ENCODE measurements at regions not wholly inside any gene's neighbourhood (a gene's known extent, or its start where the extent isn't known, plus 50 kb on each side); places are given as distances from the start of the nearest gene placed in this dataset.
"Not testable (repeated sequence)": the region's sequence is repeated elsewhere in the genome, so short reads cannot be mapped to it uniquely, and the experiment has no call there.

GRCh38 chr5:17115855-17116254 is 101.6 kb upstream of the BASP1 start:
- H3K36me3 ChIP-seq (ENCODE audit: control insufficient read depth in 1 of 2, insufficient read depth in 2 of 2, low read length in 1 of 2) = no peaks in the 10 kb centered on the region
- peaks cover 0 to 2% of the 10 kb centered on the region in 2 donors for H3K4me1 ChIP-seq (ENCODE audit: control insufficient read depth in 1 of 2, insufficient read depth in 2 of 2, low read length in 2 of 2)
- intact Hi-C loops (cut with DNase I) = no loop called here
- WGBS, 2 donors = 56 to 82% methylated on average over 3 of the region's 3 CpGs
- H3K27ac ChIP-seq (ENCODE audit: low read depth in 1 of 2, low read length in 2 of 2) = no peak overlapping the region
- no peak overlapping the region for H3K4me3 ChIP-seq (ENCODE audit: low read length in 2 of 2)
- no peaks in the 10 kb centered on the region for H3K27me3 ChIP-seq (ENCODE audit: control insufficient read depth in 1 of 2, insufficient read depth in 2 of 2, low read length in 1 of 2)
- ATAC-seq (ENCODE audit: low FRiP score) = no peak
- no peaks in the 10 kb centered on the region for H3K9me3 ChIP-seq (ENCODE audit: control insufficient read depth, low read length)
- DNase-seq = no peak

DNA sequence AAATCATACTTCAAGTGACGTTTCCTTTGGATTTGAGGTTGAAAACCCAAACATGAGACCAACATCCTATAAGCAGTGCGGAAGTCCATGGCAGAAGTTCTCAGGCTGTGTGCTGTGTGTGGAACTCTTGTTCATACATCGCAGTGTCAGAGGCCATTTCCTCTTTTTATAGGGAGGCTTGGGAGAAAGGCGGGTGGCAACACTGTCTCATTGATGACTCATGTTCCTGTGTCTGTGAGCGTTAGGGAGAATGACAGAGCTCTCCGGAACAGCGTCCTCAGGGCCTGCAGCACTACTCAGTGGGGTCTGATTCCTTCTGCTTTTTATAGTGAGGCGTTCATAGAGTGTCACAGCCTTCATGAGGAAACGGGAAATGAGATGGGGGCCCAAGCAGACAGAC is 98.8 kb upstream of the BASP1 start:
- H3K4me1 ChIP-seq (ENCODE audit: control insufficient read depth in 1 of 2, insufficient read depth in 2 of 2, low read length in 2 of 2) = peaks cover 0 to 2% of the 10 kb centered on the region in 2 donors
- WGBS, 2 donors = 68 to 71% methylated on average over 9 of the region's 9 CpGs
- H3K9me3 ChIP-seq (ENCODE audit: control insufficient read depth, low read length) = no peaks in the 10 kb centered on the region
- H3K4me3 ChIP-seq (ENCODE audit: low read length in 2 of 2) = no peak overlapping the region
- DNase-seq (peak in 1 of 2 donors; percentile 85), ATAC-seq (ENCODE audit: low FRiP score) (peak; percentile 75)
- H3K27me3 ChIP-seq (ENCODE audit: control insufficient read depth in 1 of 2, insufficient read depth in 2 of 2, low read length in 1 of 2) = no peaks in the 10 kb centered on the region
- H3K36me3 ChIP-seq (ENCODE audit: control insufficient read depth in 1 of 2, insufficient read depth in 2 of 2, low read length in 1 of 2) = no peaks in the 10 kb centered on the region
- intact Hi-C loops (cut with DNase I) = no loop called here
- no peak overlapping the region for H3K27ac ChIP-seq (ENCODE audit: low read depth in 1 of 2, low read length in 2 of 2)

- no peaks in the 10 kb centered on the region for H3K9me3 ChIP-seq (ENCODE audit: control insufficient read depth, low read length)
- 39 to 40% methylated on average over 3 of the region's 3 CpGs for WGBS, 2 donors
These were observed 97.2 kb upstream of the BASP1 start for GRCh38 chr5:17120209-17120608.

DNA sequence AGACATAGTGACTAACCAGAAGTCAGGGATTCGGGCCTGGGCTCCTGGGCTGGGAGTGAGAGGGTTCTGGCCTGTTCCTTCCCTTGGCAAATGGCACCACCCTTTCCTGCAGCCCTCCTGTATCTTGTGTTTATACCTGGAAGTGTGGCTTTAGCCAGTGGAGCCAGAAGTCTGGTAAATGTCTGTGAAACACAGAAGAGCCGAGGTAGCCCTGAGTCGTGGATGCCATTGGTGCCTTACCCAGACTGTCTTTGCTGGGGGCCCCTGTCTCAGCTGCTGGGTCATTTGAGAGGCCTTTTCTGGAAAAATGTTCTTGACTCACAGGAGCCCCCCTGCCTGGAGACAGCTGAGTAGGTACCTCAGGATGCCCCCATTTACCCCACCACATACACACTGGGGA is 95.7 kb upstream of the BASP1 start:
- intact Hi-C loops (cut with DNase I) = no loop called here
- H3K36me3 ChIP-seq (ENCODE audit: control insufficient read depth in 1 of 2, insufficient read depth in 2 of 2, low read length in 1 of 2) = no peaks in the 10 kb centered on the region
- no peak overlapping the region for H3K4me3 ChIP-seq (ENCODE audit: low read length in 2 of 2)
- 92 to 95% methylated on average over 3 of the region's 3 CpGs for WGBS, 2 donors
- H3K9me3 ChIP-seq (ENCODE audit: control insufficient read depth, low read length) = no peaks in the 10 kb centered on the region
- H3K27ac ChIP-seq (ENCODE audit: low read depth in 1 of 2, low read length in 2 of 2) = no peak overlapping the region
- H3K4me1 ChIP-seq (ENCODE audit: control insufficient read depth in 1 of 2, insufficient read depth in 2 of 2, low read length in 2 of 2) = no peaks in the 10 kb centered on the region
- ATAC-seq (ENCODE audit: low FRiP score) = no peak
- no peaks in the 10 kb centered on the region for H3K27me3 ChIP-seq (ENCODE audit: control insufficient read depth in 1 of 2, insufficient read depth in 2 of 2, low read length in 1 of 2)
- no peak for DNase-seq

More at GRCh38 chr5:17120209-17120608, 97.2 kb upstream of the BASP1 start:
- Histone ChIP-seq H3K4me3 (ENCODE audit: low read length in 2 of 2) (no peak overlapping the region), H3K27ac (ENCODE audit: low read depth in 1 of 2, low read length in 2 of 2) (no peak overlapping the region), H3K36me3 (ENCODE audit: control insufficient read depth in 1 of 2, insufficient read depth in 2 of 2, low read length in 1 of 2) (no peaks in the 10 kb centered on the region), H3K27me3 (ENCODE audit: control insufficient read depth in 1 of 2, insufficient read depth in 2 of 2, low read length in 1 of 2) (no peaks in the 10 kb centered on the region), H3K4me1 (ENCODE audit: control insufficient read depth in 1 of 2, insufficient read depth in 2 of 2, low read length in 2 of 2) (no peaks in the 10 kb centered on the region)
- ATAC-seq (ENCODE audit: low FRiP score) (no peak), DNase-seq (no peak)
- intact Hi-C loops (cut with DNase I) = no loop called here

DNA sequence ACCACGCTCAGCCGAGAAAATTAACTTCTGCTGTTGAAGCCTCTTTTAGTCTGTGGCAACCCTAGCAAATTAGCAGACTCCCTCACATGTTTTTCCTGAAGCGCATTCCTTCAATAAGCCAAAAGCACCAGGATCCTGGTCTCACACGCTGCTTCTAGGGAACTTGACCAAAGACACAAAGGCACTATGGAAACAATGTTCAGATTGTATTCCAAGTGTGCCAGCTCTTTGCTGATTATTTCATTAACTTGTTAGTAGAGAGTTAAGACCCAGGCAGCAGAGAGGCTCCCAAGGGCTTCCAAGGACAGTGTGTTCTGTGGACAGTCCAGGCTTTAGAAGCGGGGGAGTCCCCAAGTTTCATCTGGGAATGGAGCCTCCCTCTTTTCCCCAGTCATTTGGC is 94.4 kb upstream of the BASP1 start:
- Histone ChIP-seq H3K4me1 (ENCODE audit: control insufficient read depth in 1 of 2, insufficient read depth in 2 of 2, low read length in 2 of 2) (peaks cover 0 to 3% of the 10 kb centered on the region in 2 donors), H3K4me3 (ENCODE audit: low read length in 2 of 2) (no peak overlapping the region), H3K27ac (ENCODE audit: low read depth in 1 of 2, low read length in 2 of 2) (peak overlapping the region in 1 of 2 donors; percentile 60), H3K27me3 (ENCODE audit: control insufficient read depth in 1 of 2, insufficient read depth in 2 of 2, low read length in 1 of 2) (no peaks in the 10 kb centered on the region), H3K36me3 (ENCODE audit: control insufficient read depth in 1 of 2, insufficient read depth in 2 of 2, low read length in 1 of 2) (no peaks in the 10 kb centered on the region), H3K9me3 (ENCODE audit: control insufficient read depth, low read length) (no peaks in the 10 kb centered on the region)
- no peak for DNase-seq
- intact Hi-C loops (cut with DNase I) = no loop called here
- WGBS, 2 donors = 12 to 15% methylated on average over 5 of the region's 5 CpGs
- ATAC-seq (ENCODE audit: low FRiP score) = no peak

DNA sequence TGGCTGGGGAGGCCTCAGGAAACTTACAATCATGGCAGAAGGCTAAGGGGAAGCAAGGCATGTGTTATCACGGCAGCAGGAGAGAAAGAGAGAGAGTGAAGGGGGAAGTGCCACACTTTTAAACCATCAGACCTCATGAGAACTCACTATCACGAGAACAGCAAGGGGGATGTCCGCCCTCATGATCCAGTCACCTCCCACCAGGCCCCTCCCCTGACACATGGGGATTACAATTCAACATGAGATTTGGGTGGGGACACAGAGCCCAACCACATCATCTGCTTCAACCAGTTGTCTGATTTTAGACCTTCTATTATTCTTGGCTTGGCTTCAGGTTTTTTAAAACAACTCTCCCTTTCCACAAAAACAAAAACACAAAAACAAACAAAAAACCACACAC is 93.7 kb upstream of the BASP1 start:
- H3K9me3 ChIP-seq (ENCODE audit: control insufficient read depth, low read length); H3K27me3 ChIP-seq (ENCODE audit: control insufficient read depth in 1 of 2, insufficient read depth in 2 of 2, low read length in 1 of 2); DNase-seq; intact Hi-C loops (cut with DNase I); H3K27ac ChIP-seq (ENCODE audit: low read depth in 1 of 2, low read length in 2 of 2); H3K4me1 ChIP-seq (ENCODE audit: control insufficient read depth in 1 of 2, insufficient read depth in 2 of 2, low read length in 2 of 2); H3K4me3 ChIP-seq (ENCODE audit: low read length in 2 of 2); H3K36me3 ChIP-seq (ENCODE audit: control insufficient read depth in 1 of 2, insufficient read depth in 2 of 2, low read length in 1 of 2); ATAC-seq (ENCODE audit: low FRiP score): not testable (repeated sequence)
- 82 to 92% methylated on average over 3 of the region's 3 CpGs for WGBS, 2 donors

DNA sequence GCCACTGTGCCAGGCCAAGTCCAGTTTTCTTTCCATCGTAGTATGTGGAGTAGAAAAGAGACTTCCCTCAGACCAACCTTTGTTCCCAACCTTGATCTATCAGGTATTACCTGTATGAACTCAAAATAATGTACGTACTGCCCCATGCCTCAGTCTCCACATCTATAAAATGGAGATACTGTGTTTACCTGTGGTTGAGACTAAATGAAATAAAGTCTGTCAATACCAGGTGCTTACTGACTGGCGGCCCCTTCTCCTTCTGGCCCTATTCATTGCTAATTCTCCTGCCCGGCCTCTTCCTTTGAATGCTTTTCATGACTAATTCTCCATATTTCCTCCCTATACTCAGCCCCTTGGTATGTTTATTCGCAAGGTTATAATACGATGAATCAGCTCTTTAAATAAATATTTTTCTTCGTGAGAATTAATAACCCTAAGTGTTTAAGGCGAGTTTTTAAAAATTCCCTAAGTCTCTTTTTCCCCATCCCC is 89.6 kb upstream of the BASP1 start:
- no peaks in the 10 kb centered on the region for H3K9me3 ChIP-seq (ENCODE audit: control insufficient read depth, low read length)
- WGBS, 2 donors = 27 to 31% methylated on average over 8 of the region's 8 CpGs
- no peaks in the 10 kb centered on the region for H3K36me3 ChIP-seq (ENCODE audit: control insufficient read depth in 1 of 2, insufficient read depth in 2 of 2, low read length in 1 of 2)
- no peaks in the 10 kb centered on the region for H3K27me3 ChIP-seq (ENCODE audit: control insufficient read depth in 1 of 2, insufficient read depth in 2 of 2, low read length in 1 of 2)
- intact Hi-C loops (cut with DNase I) = loop anchor here (5.0 kb wide), 4 partner anchors 60 to 190 kb away; partner anchors contain the start of gene MYO10 (in 1 of the 2)
- H3K27ac ChIP-seq (ENCODE audit: low read depth in 1 of 2, low read length in 2 of 2) = peak overlapping the region; percentile 28 to 57
- ATAC-seq (ENCODE audit: low FRiP score) = no peak
- H3K4me3 ChIP-seq (ENCODE audit: low read length in 2 of 2) = no peak overlapping the region
- peaks cover 3 to 5% of the 10 kb centered on the region in 2 donors for H3K4me1 ChIP-seq (ENCODE audit: control insufficient read depth in 1 of 2, insufficient read depth in 2 of 2, low read length in 2 of 2)
- no peak for DNase-seq

DNA sequence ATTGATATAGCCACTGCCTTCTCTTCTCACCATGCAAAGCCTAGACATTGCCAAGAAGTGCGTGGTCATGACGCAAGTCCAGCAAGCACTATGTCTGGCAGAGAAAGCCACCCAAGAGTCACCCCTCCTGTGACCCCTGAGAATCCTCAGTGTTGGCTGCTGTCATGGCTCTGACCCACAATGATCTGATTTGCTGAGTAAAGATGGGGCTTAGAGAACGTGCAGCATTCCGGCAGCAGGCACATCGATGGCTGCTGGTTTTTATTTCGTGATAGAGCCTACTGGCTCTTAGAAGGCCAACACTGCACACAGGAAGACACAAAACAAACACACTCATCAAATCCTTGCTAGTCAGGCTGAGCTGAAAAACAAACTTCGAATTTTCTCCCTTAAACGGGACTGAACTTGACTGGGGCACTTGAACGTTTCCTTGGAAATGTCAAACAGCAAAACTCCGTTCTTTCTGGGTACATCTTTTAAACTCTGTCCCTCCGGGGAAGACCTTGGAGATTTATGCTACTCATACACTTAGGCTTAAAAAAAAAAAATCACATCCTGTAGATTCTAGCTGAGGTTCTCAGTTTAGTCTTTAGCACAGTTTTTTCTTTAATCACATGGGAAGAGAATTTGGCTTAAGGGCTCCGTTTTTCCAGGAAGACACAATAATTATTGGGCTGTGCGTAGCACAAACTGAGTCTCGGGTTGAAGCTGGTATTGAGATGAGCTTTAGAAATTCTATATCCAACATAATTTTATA is 88.2 kb upstream of the BASP1 start:
- no peak overlapping the region for H3K4me3 ChIP-seq (ENCODE audit: low read length in 2 of 2)
- H3K4me1 ChIP-seq (ENCODE audit: control insufficient read depth in 1 of 2, insufficient read depth in 2 of 2, low read length in 2 of 2) = peaks cover 3 to 5% of the 10 kb centered on the region in 2 donors
- ATAC-seq (ENCODE audit: low FRiP score) = no peak
- intact Hi-C loops (cut with DNase I) = loop anchor here (5.0 kb wide), 4 partner anchors 58 to 192 kb away; partner anchors contain the start of gene MYO10 (in 1 of the 2)
- H3K36me3 ChIP-seq (ENCODE audit: control insufficient read depth in 1 of 2, insufficient read depth in 2 of 2, low read length in 1 of 2) = no peaks in the 10 kb centered on the region
- WGBS, 2 donors = 42 to 57% methylated on average over 14 of the region's 14 CpGs
- no peak overlapping the region for H3K27ac ChIP-seq (ENCODE audit: low read depth in 1 of 2, low read length in 2 of 2)
- H3K9me3 ChIP-seq (ENCODE audit: control insufficient read depth, low read length) = no peaks in the 10 kb centered on the region
- no peaks in the 10 kb centered on the region for H3K27me3 ChIP-seq (ENCODE audit: control insufficient read depth in 1 of 2, insufficient read depth in 2 of 2, low read length in 1 of 2)
- DNase-seq = no peak

- H3K4me3 ChIP-seq (ENCODE audit: low read length in 2 of 2); H3K27ac ChIP-seq (ENCODE audit: low read depth in 1 of 2, low read length in 2 of 2); H3K9me3 ChIP-seq (ENCODE audit: control insufficient read depth, low read length); ATAC-seq (ENCODE audit: low FRiP score); H3K4me1 ChIP-seq (ENCODE audit: control insufficient read depth in 1 of 2, insufficient read depth in 2 of 2, low read length in 2 of 2); DNase-seq; H3K36me3 ChIP-seq (ENCODE audit: control insufficient read depth in 1 of 2, insufficient read depth in 2 of 2, low read length in 1 of 2); H3K27me3 ChIP-seq (ENCODE audit: control insufficient read depth in 1 of 2, insufficient read depth in 2 of 2, low read length in 1 of 2): not testable (repeated sequence)
- WGBS, 2 donors = 90% methylated on average over 9 of the region's 9 CpGs
- intact Hi-C loops (cut with DNase I) = loop anchor here (5.0 to 10.0 kb wide), 3 partner anchors 57 to 338 kb away; partner anchors contain the start of gene MYO10 (in 1 of the 2)
These were observed 87.1 kb upstream of the BASP1 start for GRCh38 chr5:17130302-17130701.

Measured in aorta (tissue), 5 donors.